Renal cortical epithelial cell (primary cell): ENCODE measurements at regions not wholly inside any gene's neighbourhood (a gene's known extent, or its start where the extent isn't known, plus 50 kb on each side); places are given as distances from the start of the nearest gene placed in this dataset.

Experiments
- DNase-seq: peaks from one replicate; pipeline ENCODE4 v3.0.0-alpha.2; 2011; ENCODE audit warnings: low read depth

- no peak for DNase-seq
These were observed 132.5 kb downstream of the OLFM1 start for GRCh38 chr9:135219676-135220600.

- no peak for DNase-seq
These were observed 133.4 kb downstream of the OLFM1 start for GRCh38 chr9:135220601-135221575.

GRCh38 chr9:135221576-135221950 is 134.1 kb downstream of the OLFM1 start:
- DNase-seq = no peak

- DNase-seq = no peak
These were observed 134.6 kb downstream of the OLFM1 start for GRCh38 chr9:135221951-135222631.

GRCh38 chr9:135222881-135223760 is 135.7 kb downstream of the OLFM1 start:
- no peak for DNase-seq

GRCh38 chr9:135223831-135224230 is 136.4 kb downstream of the OLFM1 start:
- DNase-seq = no peak

- no peak for DNase-seq
These were observed 136.9 kb downstream of the OLFM1 start for GRCh38 chr9:135224286-135224877.

- no peak for DNase-seq
These were observed 137.6 kb downstream of the OLFM1 start for GRCh38 chr9:135224921-135225541.

- DNase-seq = no peak
These were observed 138.3 kb downstream of the OLFM1 start for GRCh38 chr9:135225619-135226228.

- no peak for DNase-seq
These were observed 139.0 kb downstream of the OLFM1 start for GRCh38 chr9:135226369-135227050.

GRCh38 chr9:135227641-135228251 is 140.3 kb downstream of the OLFM1 start:
- DNase-seq = no peak

GRCh38 chr9:135228345-135228982 is 141.0 kb downstream of the OLFM1 start:
- DNase-seq = no peak

GRCh38 chr9:135228983-135229625 is 141.6 kb downstream of the OLFM1 start:
- no peak for DNase-seq

- no peak for DNase-seq
These were observed 142.4 kb downstream of the OLFM1 start for GRCh38 chr9:135229701-135230385.

- no peak for DNase-seq
These were observed 142.9 kb downstream of the OLFM1 start for GRCh38 chr9:135230386-135230765.

- no peak for DNase-seq
These were observed 143.5 kb downstream of the OLFM1 start for GRCh38 chr9:135230817-135231520.
